ENCODE measurements at regions not wholly inside any gene's neighbourhood (a gene's known extent, or its start where the extent isn't known, plus 50 kb on each side); places are given as distances from the start of the nearest gene placed in this dataset.
"Not testable (repeated sequence)": the region's sequence is repeated elsewhere in the genome, so short reads cannot be mapped to it uniquely, and the experiment has no call there.

DNA sequence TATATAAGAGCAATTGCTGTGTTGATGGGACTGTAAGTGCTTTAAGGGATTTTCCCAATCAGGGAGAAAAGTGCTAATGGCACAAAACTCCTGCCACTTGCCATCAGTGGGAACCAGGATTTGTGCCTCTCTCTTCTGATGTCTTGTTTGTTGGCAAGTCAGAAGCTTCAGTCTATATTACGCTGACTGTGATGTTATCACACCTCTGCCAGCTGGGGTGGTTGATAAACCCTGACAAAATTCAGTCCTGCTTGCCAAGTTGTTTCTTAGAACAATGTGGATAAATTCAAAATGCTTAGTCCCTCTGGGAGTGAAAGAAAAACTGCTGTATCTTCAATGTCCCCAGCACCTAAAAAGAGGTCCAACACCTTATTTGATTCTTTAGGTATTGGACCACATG is 161.4 kb upstream of the FBXL7 start:
- no peak for DNase-seq (ENCODE audit: low read depth)

DNA sequence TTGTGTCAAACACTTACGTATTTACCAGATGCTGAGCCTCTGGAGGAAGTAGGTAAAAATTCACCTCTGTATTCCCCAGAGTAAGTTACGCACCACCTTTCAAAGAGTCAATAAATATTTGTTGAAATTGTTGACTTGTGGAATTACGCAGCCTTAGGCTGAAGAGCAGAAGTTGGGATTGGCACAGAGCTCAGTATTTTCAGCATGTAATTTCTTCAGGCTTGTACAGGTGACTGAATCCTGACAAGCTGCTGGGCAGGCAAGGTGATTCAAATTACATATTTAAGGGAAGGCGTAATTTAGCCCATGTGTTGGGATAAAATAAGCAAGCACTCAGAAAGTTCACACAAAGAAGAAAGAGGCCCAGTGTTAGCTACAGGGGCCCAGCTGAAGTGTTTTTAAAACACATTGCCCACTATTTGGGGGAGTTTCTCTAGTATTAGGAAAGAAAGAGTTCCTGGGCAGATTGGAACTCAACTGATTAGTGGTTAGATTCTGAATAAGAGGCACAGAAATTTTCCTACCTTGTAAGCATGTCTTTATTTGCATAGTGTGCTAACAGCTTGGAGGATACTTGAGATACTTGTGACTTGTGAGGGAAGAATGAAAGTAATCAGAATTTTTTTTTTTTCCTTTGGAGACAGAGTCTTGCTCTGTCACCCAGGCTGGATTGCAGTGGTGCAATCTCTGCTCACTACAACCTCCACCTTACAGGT is 165.3 kb upstream of the FBXL7 start:
- DNase-seq (ENCODE audit: low read depth) = no peak

DNA sequence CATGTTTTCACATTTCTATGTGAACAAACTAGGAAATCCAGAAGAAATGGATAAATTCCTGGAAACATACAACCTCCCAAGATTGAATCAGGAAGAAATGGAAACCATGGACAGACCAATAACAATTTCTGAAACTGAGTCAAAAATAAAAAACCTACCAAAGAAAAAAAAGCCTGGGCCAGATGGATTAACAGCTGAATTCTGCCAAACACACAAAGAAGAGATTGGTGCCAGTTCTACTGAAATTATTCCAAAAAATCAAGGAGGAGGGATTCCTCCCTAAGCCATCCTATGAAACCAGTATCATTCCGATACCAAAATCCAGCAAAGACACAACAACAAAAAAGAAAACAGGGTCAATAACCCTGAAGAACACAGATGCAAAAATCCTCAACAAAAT is 166.9 kb upstream of the FBXL7 start:
- DNase-seq (ENCODE audit: low read depth) = no peak

DNA sequence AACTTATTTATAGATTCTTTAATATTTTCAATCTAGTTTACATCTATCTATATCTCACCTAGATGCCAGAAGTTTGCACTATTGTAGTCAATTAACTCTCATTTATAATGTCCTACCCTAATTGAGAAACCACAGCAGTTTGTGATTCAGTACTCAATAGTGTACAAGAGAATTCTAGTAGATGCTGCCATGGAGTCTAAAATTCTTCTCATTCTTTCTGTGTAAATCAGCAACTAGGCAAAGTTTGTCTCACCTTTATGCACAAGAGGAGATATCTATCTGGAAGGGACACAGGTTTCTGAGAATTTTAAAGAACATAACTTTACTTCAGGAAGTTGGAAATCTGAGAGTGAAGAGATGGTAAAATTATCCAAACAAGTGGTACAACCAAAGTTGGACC is 173.0 kb upstream of the FBXL7 start:
- no peak for DNase-seq (ENCODE audit: low read depth)

DNA sequence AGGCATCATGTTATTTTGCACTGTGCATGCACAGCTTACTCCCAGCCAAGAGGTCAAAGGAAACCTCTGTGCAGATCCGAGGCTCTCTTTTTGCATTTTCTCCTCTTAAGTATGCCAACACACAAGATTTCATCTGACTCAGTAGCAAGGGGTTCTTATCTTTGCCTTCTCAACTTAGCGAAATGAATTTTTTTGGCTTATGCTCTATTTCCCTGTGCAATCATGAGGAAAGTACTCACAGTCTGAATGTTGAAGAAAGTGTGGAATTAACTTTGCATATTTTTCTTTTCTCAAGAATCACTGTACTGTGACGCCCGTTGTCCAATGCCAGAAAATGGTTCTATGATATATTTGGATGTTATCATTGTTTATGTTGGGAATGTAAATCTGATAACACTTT is 173.5 kb upstream of the FBXL7 start:
- no peak for DNase-seq (ENCODE audit: low read depth)

DNA sequence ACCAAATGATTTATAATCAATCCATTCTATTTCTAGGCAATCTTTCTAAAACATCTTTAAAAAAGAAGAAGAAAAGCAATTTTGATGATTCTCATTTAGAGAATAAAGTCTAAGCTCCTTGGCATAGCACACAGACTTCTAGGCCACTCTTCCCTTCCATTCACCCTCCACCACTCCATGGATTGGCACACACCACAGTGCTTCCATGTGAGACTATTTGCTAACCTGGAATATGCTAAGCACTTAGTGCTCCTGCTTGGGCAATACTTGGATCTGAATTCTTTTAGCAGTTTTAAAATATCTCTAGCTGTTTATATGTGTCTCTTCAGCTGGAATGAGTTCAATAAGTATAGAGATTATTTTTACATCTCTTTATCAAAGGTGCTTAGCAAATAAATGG is 177.6 kb upstream of the FBXL7 start:
- DNase-seq (ENCODE audit: low read depth) = no peak

DNA sequence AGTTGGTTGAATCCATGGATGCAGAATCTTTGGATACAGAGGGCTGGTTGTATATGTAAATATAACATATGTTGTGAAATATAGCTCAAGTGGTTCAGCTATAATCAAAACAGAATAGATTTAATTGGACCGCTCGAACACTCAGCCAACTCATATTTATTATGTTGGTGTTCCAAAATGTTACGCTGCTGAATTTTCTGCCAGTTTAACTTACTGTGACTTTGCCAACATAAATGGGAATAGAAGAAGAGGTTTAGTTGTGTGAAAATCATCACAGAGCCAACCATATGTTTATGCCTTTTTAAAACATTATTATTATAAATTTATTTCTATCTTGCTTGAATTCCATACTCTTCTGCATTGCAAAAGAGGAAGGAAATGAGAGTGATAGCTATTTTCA is 178.2 kb upstream of the FBXL7 start:
- no peak for DNase-seq (ENCODE audit: low read depth)

DNA sequence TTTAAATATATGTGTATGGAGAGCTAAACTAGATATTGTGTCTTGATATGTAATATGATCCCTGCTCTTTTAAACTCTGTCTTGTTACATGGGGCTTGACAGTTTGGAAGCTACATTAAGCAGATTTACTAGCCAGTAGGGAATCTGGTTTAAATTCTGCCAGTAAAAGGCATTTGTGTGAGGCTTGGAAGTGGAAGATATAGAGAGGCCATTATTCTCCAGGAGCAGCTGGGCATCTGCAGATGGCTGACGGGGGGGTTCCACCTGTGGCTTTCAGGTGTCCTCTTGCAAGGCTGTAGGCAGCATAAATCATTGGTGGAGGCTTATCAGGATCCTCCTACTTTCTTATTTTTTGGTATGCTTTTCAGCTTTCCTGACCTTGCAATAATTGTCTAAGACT is 179.1 kb upstream of the FBXL7 start:
- DNase-seq (ENCODE audit: low read depth) = no peak

DNA sequence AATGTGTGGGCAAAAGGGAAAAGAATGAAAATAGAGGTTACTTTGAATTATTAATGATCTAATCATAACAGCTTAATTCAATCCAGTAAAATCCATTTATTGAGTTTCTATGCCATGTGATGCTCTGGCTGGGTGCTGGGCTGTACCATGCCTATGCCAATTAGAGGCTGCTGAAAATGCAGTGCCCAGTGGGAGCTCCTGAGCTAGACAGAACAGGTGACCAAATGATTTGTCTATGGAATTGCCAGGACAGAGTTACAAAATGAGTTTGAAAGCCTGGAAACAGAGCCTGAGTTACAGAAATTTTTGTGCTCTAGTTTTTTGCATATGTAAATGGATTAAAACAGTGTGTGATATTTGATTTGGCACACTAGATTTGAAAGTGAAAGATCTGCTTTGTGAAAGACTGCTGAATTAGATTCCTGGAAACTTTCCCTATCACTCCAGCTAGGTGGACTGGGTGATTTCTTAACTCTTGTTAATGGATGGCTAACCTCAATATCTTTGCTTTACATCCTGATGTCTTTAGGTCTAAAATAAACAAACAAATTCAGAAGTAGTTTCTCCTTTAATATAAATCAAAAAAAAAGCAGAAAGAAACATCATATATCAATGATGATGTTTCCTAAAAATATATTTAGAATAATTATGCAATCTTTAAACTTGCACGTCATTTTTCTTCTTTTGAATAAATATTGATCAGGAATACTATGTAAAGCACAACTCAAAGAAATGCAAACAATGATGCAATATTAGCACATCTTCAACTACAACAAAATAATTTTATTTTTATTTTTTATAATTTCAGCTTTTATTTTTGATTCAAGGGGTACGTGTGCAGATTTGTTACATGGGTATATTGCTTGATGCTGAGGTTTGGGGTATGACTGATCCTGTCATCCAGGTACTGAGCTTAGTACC is 194.8 kb upstream of the FBXL7 start:
- no peak for DNase-seq (ENCODE audit: low read depth)

DNA sequence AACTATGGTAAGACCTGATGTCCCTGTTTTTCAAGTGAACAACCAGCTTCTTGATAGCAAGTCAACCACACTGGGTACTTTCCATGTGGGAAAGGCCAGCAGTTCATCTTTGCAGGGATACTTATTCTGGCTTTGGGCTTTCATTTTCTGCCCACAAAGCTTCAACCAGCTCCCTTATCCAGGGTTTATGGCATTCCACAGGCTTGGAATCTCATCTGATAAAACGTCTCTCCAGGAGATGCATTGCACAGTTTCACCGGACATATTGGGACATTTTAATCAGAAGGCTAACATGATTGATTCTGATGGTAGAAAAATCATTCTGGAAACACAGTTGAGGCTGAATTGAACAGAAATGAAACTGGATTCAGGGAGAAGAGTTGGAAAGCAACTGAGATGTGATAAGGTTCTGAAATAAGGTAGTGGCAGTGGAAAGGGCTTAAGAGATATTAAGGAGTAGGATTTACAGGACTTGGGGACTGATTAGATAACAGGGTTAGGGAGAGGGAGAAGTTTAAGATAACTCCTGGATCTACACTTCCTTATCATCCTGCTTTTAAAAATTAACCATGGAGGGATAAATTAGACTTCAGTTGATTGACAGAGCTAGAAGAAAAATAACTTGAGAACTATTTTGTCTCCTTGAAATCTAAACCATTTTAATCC is 195.8 kb upstream of the FBXL7 start:
- no peak for DNase-seq (ENCODE audit: low read depth)

DNA sequence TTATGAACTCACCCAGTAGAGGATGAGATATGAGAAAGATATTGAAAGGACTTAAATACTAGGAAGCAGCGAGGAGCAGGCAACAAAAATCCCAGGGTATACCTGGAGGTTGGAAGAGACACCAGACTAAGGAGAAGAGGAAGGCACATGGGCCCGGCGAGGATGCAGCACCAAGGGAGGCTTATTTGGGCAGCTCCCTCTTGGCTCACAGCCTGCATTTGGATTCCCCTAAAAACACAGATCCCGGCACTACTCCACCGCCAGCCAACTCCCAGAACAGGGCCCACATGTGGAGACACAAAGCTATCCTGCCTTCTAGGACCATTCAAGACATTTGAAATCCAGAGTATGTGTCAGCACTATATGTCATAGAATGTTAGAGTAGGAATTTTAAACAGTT is 199.8 kb upstream of the FBXL7 start:
- no peak for DNase-seq (ENCODE audit: low read depth)

DNA sequence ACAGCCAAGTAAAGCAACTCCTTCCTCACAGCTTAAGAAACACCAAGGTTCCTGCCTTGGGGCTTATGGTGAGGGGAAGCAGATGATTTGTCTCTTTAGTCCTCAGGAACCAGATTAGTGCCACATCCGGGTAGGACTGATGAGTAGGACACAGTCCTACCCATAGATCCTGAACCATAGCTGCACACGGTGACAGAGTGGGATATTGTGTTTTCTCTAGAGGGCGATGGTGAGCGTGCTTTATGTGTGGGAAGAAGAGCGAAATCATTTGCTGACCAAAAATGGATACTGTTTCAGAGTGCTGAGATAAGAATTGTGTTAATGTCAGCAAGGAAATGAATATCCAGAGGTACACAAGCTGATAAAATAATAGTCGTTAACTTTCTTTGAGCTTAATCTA is 209.0 kb upstream of the FBXL7 start:
- DNase-seq (ENCODE audit: low read depth) = no peak

DNA sequence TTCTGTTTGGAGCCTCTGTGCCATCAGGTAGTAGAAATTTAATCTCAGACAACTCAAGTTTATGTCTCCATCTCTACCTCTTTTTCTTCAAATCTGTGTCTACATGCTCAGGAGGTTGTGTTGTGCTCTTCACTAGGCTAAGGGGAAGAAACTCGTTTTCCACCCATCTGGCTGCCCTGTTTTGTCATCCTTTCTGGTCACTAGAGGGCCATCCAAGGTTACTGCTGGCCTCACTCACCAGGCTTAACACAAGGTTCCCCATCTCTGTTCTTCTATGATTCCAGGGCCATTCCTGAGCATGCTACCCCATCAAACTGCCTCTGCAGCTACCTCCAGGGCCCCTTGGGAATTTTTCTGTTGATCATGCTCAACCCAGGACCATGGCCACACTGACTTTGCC is 213.3 kb upstream of the FBXL7 start:
- peak; percentile 1 for DNase-seq (ENCODE audit: low read depth)

DNA sequence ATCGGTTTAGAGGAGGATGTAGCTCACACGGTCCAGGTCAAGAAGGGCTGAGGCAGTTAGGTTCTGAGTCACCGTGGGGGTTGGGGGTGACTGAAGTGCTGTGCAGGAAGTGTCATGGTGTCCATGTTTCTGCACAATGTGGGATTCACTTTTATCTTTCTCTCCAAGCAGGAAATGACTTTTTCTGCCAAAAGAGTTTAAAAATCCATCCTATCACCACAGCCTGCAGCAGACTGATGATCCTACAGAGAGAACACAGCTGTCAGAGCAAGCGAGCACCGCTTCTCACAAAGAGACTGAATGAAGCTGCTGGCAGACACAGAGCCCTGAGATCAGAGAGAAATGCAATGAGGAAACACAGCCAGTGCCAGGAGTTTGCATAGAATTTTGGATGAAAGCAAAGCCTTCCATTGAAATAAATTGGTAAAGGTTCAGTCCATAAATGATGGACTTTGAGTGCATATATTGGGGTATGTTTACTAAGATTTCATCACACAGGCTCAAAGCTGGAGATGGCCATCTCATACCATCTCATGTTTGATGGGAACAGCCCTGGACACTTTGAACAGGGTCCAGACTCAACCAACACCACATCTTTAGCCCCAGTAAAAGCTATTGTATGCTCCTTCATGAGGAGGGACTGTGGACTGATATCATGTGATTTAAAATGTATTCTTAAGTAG is 213.9 kb upstream of the FBXL7 start:
- DNase-seq (ENCODE audit: low read depth) = peak; percentile 13

DNA sequence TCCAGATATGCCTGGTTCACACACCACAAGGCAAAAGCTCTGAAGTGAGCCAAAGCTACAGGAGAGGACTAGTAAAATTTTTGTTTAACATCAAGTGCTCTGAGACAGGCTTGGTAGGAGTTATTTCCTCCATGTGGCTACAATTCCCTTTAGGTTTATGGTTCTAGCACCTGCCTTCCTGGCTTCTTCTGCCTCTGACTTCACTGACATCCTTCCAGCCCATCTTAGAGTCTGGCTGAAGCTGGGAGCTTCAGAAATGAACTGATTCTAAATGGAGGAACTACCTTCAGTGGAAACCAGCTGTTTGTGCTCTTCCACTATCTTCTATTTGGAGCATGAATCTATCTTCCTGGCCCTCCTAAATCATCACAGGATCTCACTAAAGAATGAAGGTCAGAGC is 215.3 kb upstream of the FBXL7 start:
- DNase-seq (ENCODE audit: low read depth) = no peak

DNA sequence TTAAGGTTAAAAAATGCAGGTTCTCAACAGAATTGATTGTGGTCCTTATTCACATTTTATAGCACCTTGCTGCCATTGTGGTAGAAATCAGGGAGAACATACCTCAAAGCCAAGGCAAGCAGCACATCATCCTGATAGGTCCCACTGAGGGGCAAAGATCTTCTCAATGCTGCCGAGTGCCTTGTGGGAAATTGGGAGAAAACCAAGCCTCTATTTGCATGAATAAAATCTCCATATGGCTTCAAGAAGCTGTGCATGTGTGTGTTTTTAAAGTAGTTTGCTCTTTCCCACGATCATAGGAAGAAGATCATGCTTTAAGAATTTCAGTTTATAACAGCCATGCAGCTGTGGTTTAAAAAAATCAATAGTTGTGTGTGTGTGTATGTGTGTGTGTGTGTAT is 216.9 kb upstream of the FBXL7 start:
- no peak for DNase-seq (ENCODE audit: low read depth)

DNA sequence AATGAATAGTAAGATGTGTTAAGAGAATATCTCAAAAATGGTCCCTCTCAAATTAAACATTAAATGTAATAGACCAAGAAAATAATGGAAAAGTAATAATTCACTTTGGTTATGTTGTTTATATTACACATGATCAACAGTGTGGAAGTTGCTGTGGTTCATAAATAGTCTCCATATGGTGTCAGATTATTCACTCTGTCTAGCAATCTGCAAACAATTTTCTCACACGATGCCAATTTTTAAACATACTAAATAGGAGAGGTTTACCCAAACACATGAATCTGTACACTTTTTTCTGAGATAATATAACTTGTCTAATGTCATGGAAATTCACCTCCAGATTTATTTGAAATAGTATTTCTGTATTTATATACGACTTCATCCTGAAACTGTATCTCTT is 217.4 kb upstream of the FBXL7 start:
- no peak for DNase-seq (ENCODE audit: low read depth)

DNA sequence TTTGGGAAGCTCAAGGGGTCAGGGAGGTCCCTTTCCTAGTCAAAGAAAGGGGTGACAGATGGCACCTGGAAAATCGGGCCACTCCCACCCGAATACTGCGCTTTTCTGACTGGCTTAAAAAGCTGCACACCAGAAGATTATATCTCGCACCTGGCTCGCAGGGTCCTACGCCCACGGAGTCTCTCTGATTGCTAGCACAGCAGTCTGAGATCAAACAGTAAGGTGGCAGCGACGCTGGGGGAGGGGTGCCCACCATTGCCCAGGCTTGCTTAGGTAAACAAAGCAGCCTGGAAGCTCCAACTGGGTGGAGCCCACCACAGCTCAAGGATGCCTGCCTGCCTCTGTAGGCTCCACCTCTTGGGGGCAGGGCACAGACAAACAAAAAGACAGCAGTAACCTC is 228.4 kb upstream of the FBXL7 start:
- not testable (repeated sequence) for DNase-seq (ENCODE audit: low read depth)

DNA sequence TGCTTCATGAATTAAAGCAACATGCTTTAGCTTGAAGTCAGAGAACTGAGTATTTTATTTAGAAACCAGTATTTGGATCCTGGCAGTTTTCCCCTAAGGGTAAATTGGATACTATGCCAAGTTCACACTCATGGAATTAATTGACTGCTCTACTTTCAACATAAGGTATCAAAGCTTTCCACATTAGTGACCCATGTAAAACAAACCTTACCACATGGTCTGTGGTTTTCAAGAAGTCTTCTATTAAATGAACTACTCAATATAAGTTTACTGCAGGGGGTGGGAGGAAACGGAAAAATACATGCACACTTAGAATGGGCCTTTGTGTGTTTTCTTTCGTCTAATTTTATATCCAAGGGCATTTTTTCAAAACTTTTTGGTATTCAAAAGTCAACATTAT is 232.0 kb upstream of the FBXL7 start:
- no peak for DNase-seq (ENCODE audit: low read depth)

DNA sequence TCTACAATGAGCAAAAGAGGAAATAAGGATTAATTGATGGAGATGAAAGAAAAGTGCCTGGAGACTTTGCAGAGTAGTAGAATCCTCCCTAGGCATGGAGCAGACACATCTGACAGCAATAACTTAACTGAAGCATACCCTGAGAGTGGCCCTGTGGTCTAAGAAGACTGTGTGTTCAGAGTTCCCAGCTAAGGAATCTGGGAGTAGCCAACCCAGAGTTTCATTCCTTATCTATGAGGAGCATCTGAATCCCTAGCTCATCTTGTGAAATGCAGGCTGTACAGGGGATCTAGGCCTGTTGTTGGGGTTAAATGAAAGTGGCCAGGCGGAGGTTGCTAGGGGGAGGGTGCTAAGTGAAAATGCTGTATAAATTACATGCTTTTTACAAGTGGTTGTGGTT is 233.1 kb upstream of the FBXL7 start:
- DNase-seq (ENCODE audit: low read depth) = no peak

DNA sequence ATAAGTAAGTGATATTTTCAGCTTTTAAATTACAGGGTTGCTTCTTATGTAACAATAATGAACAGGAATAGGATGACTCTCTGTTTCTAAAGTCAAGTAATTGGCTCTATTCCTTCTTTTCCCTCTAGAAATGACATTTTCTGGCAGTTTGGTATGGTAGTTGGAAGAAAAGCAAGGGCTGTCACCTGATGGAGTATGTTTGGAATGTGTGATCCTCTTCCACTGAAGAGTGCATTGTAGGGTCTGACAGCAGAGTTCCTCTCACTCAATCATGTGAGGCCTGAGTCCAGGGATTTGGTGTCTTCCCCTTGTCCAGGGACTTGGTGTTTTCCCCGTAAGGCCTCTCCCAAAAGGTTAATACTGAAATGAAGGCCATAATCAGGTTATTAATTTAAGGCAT is 233.8 kb upstream of the FBXL7 start:
- no peak for DNase-seq (ENCODE audit: low read depth)

DNA sequence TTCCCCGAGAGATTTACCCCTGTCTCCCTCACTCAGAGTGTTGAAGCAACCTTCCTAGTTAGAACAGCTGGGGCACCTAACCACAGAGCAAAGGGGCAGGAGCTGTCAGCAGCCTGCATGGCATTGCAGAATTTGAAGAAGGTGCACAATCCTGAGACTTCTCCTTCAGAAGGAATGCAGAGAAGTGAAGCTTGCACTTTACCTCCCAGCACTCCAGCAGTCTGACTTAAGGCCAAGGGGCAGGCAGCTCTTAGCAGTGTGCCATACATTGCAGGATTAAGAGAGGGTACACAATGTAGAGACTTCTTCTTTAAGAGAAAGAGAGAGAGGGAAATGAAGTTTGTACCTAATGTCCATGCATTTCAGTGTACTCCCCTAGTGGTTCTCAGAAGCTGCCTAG is 236.0 kb upstream of the FBXL7 start:
- DNase-seq (ENCODE audit: low read depth) = no peak

Measured in myocyte (in vitro differentiated cells).